Activated B cell treated with CpG ODN at 0.5 μM for 24 hours (primary cell): ENCODE measurements at regions not wholly inside any gene's neighbourhood (a gene's known extent, or its start where the extent isn't known, plus 50 kb on each side); places are given as distances from the start of the nearest gene placed in this dataset.

Experiments used
- ATAC-seq: fragments of 200-7000 bp; cut with Tn5 transposase; one replicate; pipeline ENCODE4 v1.10.0; 2021; ENCODE audit warnings: low read depth, mild to moderate bottlenecking, moderate library complexity
- CTCF ChIA-PET: fragments of 350-600 bp; sonication (Branson Sonifier 250); formaldehyde crosslinking; loops from one replicate; lab custom pipeline; 2021; ENCODE audit warnings: antibody characterized with exemption; lab: Charles Lee
- POLR2A ChIA-PET: fragments of 350-600 bp; sonication (Branson Sonifier 250); formaldehyde crosslinking; loops from one replicate; lab custom pipeline; 2021; ENCODE audit warnings: antibody characterized with exemption; lab: Charles Lee
- DNase-seq: peaks from one replicate; pipeline ENCODE4 v3.0.0; 2022
- H3K27ac Mint-ChIP-seq: one replicate; pipeline ENCODE4 v1.8.0; 2020; ENCODE audit warnings: mixed read lengths
- H3K27me3 Mint-ChIP-seq: one replicate; pipeline ENCODE4 v1.8.0; 2021; ENCODE audit warnings: mixed read lengths
- H3K36me3 Mint-ChIP-seq: one replicate; pipeline ENCODE4 v1.8.0; 2021; ENCODE audit warnings: low read depth, mixed read lengths
- H3K4me1 Mint-ChIP-seq: one replicate; pipeline ENCODE4 v1.8.0; 2021; ENCODE audit warnings: mixed read lengths
- H3K4me3 Mint-ChIP-seq: one replicate; pipeline ENCODE4 v1.8.0; 2020; ENCODE audit warnings: mild to moderate bottlenecking, mixed read lengths
- H3K9me3 Mint-ChIP-seq: one replicate; pipeline ENCODE4 v1.8.0; 2020; ENCODE audit warnings: mixed read lengths
- intact Hi-C: fragments of 100-400 bp; cut with micrococcal nuclease; formaldehyde crosslinking; loops from one replicate; pipeline ENCODE4 v1.15.1; 2024
- TF ChIP-seq, protein P1 (sequence below): fragments of 200-600 bp; IDR thresholded peaks from one replicate; pipeline ENCODE4 v1.8.0; 2022; ENCODE audit warnings: antibody characterized with exemption, mild to moderate bottlenecking

DNA sequence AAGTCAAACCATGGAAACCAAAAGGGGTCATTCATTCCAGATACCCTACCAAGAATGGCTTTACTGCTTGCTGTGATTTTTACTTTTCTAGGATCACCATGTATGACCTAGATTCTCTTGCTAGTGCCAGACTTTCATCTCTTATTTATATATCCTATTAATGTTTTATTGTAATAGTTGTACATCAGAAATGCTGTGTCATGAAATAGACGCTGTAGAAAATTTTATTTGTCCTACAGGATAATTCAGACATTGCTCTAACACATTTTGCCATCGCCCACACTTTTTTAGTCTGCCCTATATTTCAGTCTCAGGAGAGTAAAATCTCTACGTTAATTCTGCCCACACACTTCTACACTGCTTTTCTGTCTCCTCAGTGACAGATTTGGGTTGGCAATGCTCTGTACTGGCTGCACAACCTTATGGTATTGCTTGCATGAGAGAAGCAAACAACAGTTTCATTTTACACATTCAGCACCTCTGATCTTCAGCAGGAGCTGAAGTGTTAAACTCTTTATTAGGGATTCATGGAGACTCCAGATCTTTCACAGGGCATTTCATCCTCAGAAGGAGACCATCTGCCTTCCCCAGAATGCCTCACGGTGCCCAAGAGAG lies 871.8 kb upstream of the CHAC2 start:
- ChIA-PET POLR2A (no interaction called here), CTCF (no interaction called here)
- Mint-ChIP-seq H3K27me3 (no peaks in the 10 kb centered on the region), H3K36me3 (no peaks in the 10 kb centered on the region), H3K27ac (no peak overlapping the region), H3K4me1 (no peaks in the 10 kb centered on the region), H3K9me3 (peaks cover 19% of the 10 kb centered on the region), H3K4me3 (no peak overlapping the region)
- DNase-seq, result no peak
- no peak for ATAC-seq
- intact Hi-C loops, result no loop called here
- TF ChIP-seq, protein P1, sequence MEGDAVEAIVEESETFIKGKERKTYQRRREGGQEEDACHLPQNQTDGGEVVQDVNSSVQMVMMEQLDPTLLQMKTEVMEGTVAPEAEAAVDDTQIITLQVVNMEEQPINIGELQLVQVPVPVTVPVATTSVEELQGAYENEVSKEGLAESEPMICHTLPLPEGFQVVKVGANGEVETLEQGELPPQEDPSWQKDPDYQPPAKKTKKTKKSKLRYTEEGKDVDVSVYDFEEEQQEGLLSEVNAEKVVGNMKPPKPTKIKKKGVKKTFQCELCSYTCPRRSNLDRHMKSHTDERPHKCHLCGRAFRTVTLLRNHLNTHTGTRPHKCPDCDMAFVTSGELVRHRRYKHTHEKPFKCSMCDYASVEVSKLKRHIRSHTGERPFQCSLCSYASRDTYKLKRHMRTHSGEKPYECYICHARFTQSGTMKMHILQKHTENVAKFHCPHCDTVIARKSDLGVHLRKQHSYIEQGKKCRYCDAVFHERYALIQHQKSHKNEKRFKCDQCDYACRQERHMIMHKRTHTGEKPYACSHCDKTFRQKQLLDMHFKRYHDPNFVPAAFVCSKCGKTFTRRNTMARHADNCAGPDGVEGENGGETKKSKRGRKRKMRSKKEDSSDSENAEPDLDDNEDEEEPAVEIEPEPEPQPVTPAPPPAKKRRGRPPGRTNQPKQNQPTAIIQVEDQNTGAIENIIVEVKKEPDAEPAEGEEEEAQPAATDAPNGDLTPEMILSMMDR, result no peak

DNA sequence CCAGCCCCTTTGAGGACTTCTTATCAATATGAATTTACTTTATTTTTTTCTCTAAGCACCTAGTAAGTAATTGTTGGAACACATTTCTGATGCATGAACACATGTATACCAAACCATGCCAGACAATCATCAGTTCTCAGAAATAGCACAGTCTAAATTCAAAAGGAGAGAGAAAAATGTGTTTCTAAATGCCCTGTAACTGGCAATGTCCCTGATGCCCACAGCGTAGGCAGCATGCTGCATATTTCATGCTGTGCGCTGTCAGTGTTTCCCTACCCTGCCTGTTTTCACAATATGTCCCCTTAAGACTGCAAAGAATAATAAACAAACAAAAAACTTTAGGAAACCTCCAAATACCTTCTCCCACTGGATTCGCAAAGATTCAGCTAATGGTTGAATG lies 881.0 kb upstream of the CHAC2 start:
- H3K27me3 Mint-ChIP-seq, result no peaks in the 10 kb centered on the region
- TF ChIP-seq, protein P1, result no peak
- intact Hi-C loops, result no loop called here
- no peak overlapping the region for H3K27ac Mint-ChIP-seq
- no peaks in the 10 kb centered on the region for H3K36me3 Mint-ChIP-seq
- ChIA-PET CTCF (no interaction called here), POLR2A (no interaction called here)
- no peaks in the 10 kb centered on the region for H3K4me1 Mint-ChIP-seq
- no peak for DNase-seq
- ATAC-seq, result no peak
- H3K4me3 Mint-ChIP-seq, result no peak overlapping the region
- peaks cover 10% of the 10 kb centered on the region for H3K9me3 Mint-ChIP-seq

DNA sequence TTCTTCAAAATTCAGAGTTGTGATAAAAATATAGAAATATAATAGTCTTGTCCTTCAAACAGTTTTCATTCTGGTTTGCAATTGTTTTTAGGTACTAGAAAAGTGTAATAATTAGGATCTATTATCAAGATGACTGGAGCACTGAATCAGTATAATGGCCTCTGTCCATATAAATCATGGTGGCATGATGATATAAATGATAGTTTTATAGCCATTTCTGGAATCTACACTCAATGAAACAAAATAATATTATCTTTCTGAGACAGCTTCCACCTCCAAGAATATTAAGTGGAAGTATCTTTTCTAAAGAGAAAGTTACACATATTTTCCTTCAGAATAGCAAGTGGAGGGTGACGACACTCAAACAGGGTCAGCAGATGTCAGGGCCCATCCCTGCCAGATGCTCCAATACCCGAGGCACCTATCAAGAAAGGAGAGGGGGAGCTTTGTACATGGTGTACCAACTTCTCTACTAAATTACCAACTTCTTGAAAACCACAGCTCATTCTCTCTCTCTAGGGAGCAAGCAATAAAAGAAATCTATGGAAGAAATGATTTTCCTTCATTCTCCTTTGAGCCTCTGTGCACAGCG lies 882.7 kb upstream of the CHAC2 start:
- H3K4me1 Mint-ChIP-seq, result no peaks in the 10 kb centered on the region
- ChIA-PET POLR2A (no interaction called here), CTCF (no interaction called here)
- TF ChIP-seq, protein P1, result no peak
- DNase-seq (no peak), ATAC-seq (no peak)
- no peaks in the 10 kb centered on the region for H3K27me3 Mint-ChIP-seq
- intact Hi-C loops, result no loop called here
- H3K9me3 Mint-ChIP-seq, result peaks cover 4% of the 10 kb centered on the region
- H3K4me3 Mint-ChIP-seq, result no peak overlapping the region
- H3K27ac Mint-ChIP-seq, result no peak overlapping the region
- H3K36me3 Mint-ChIP-seq, result no peaks in the 10 kb centered on the region

DNA sequence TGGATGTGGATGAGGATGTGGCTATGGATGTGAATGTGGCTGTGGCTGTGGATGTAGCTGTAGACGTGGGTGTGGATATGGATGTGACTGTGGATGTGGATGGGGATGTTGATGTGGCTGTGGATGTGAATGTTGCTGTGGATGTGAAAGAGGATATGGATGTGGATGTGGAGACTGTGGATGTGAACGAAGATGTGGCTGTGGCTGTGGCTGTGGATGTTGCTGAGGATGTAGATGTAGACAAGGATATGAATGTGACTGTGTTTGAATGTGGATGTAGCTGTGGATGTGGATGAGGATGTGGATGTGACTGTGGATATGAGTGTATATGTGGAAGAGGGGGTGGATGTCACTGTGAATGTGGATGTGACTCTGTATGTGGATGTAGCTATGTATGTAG lies 884.6 kb upstream of the CHAC2 start:
- ATAC-seq, result no peak
- no peaks in the 10 kb centered on the region for H3K36me3 Mint-ChIP-seq
- CTCF ChIA-PET, result no interaction called here

DNA sequence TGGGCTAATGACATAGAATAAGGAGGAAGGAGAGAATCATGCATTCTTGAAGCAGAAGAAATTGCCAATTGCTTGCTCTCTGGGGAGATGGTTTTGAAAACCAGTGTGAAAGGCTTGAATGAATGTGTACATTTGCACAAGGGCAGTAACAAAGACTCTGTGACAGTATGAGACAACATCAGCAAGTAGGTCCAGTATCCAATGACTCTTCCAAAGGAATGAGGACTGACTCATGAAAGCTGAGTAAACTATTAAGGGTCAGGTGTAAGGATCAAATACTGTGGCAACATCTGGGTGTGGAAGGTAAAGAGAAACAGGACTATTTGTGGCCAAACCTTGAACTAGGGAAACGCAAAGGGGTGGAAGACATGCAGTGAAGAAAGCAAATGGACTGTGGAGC lies 886.0 kb upstream of the CHAC2 start:
- Mint-ChIP-seq H3K4me3 (no peak overlapping the region), H3K9me3 (no peaks in the 10 kb centered on the region), H3K4me1 (no peaks in the 10 kb centered on the region), H3K36me3 (no peaks in the 10 kb centered on the region), H3K27me3 (no peaks in the 10 kb centered on the region), H3K27ac (no peak overlapping the region)
- POLR2A ChIA-PET, result no interaction called here
- CTCF ChIA-PET, result no interaction called here
- intact Hi-C loops, result no loop called here
- no peak for ATAC-seq
- TF ChIP-seq, protein P1, result no peak
- DNase-seq, result no peak

More for the DNA sequence above, 884.6 kb upstream of the CHAC2 start:
- H3K9me3 Mint-ChIP-seq, result peaks cover 4% of the 10 kb centered on the region
- no peaks in the 10 kb centered on the region for H3K27me3 Mint-ChIP-seq
- TF ChIP-seq, protein P1, result no peak
- intact Hi-C loops, result no loop called here
- no peak overlapping the region for H3K4me3 Mint-ChIP-seq
- POLR2A ChIA-PET, result no interaction called here
- no peak overlapping the region for H3K27ac Mint-ChIP-seq
- H3K4me1 Mint-ChIP-seq, result no peaks in the 10 kb centered on the region
- DNase-seq, result no peak
